BJ (cell line): ENCODE measurements at regions not wholly inside any gene's neighbourhood (a gene's known extent, or its start where the extent isn't known, plus 50 kb on each side); places are given as distances from the start of the nearest gene placed in this dataset.

Experiments
- CTCF ChIA-PET: fragments of 350-600 bp; formaldehyde crosslinking; extraction: SDS; loops from one replicate; lab custom pipeline; 2021; ENCODE audit warnings: antibody characterized with exemption, inconsistent platforms; lab: Yijun Ruan, JAX
- POLR2A ChIA-PET: fragments of 300-600 bp; sonication (Branson Sonifier 250); formaldehyde crosslinking; extraction: SDS; loops from one replicate; lab custom pipeline; 2021; ENCODE audit warnings: antibody characterized with exemption; lab: Charles Lee
- DNase-seq: peaks from one replicate; pipeline ENCODE4 v3.0.0-alpha.2; 2011; ENCODE audit warnings: low read depth
- H3K27me3 ChIP-seq: 2 replicates; pipeline ENCODE4 v1.6.0; 2011; ENCODE audit warnings: low read length; ENCODE audit not compliant: control insufficient read depth, insufficient read depth
- H3K36me3 ChIP-seq: 2 replicates; pipeline ENCODE4 v1.5.1; 2011; ENCODE audit warnings: low read length; ENCODE audit not compliant: control insufficient read depth, insufficient read depth
- H3K4me3 ChIP-seq: 2 replicates; pipeline ENCODE4 v1.5.1; 2011; ENCODE audit warnings: low read depth, mild to moderate bottlenecking, control low read depth, low read length
- CTCF ChIP-seq: IDR thresholded peaks from 2 replicates; pipeline ENCODE4 v1.5.1; 2011; ENCODE audit warnings: low read depth, mild to moderate bottlenecking, control low read depth, inconsistent platforms, low read length, moderate library complexity; ENCODE audit not compliant: insufficient read depth

DNA sequence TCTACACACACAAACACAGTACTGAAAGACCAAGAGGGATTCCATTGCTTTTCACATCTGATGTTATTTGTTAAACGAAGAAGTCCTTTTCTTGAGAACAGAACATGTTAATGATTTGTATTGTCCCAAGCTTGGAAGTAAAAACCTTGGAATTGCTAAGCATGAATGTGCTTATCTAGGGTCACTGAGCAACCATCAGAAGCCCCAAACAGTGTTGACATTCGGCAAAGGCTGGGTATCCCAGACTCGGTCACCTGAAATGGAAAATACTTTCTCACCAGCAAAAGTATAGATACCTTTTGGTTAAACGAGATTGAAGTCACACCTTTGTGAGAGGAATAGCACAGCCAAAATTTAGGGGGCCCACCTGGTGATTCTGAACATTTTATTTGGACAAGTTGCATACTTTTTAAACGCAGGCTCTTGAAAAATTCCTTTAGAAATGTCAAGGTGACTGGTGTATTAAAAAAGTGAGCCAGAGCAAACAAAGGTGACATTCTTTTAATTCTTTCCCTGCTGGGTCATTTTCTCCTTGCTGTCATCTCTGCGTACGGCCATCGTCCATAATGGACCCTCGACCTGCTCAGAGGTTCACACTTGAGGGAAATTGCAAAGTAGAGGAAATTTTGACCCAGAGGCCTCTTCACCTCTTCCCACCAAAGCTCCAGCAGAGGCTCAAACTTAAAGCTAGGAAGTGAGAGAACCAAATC is 95.8 kb upstream of the FOXA2 start:
- no peaks in the 10 kb centered on the region for H3K27me3 ChIP-seq
- H3K36me3 ChIP-seq, result no peaks in the 10 kb centered on the region
- no peak for TF ChIP-seq CTCF
- no peak for DNase-seq
- no peak overlapping the region for H3K4me3 ChIP-seq
- ChIA-PET POLR2A (no interaction called here), CTCF (interaction anchor here (1.6 to 7.6 kb wide), 3 partner anchors 11 to 340 kb away, joined by 3 to 86 read pairs (median 14); no protein-coding TSS in a partner anchor)

DNA sequence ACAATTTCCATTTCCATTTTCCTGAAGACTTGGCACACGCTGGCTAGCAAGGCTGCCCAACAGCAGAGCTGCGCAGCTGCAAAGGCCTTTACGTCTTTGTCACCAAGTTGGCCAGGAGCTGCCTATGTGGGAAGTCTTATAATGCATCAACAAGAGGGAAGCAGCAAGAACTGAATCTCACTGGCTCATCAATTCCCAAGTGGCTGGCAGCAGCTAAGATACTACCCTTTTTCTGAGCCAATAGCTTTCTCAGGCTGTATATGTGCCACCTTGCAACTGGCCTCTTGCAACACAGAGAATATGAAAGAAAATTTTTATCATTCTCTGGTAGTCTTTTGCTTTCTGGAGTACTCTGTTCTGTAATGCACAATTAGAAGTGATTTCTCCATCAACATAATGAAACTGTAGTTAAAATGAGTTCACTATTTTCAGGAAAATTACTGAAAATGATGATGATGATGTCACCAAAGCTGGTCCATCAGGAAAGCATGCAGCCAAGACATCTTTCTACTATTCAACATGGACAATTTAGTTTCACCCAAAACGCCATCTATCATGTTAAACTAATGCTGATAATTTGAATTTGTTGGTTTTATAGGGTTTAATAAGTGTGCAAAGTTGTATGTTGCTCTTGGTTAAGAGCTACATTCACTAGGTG is 97.3 kb upstream of the FOXA2 start:
- Histone ChIP-seq H3K27me3 (no peaks in the 10 kb centered on the region), H3K4me3 (no peak overlapping the region), H3K36me3 (no peaks in the 10 kb centered on the region)
- TF ChIP-seq CTCF, result no peak
- no peak for DNase-seq
- POLR2A ChIA-PET, result interaction anchor here (0.5 kb wide), 1 partner anchor 347 kb away, joined by 3 read pairs; no protein-coding TSS in a partner anchor
- CTCF ChIA-PET, result interaction anchor here (1.0 to 7.6 kb wide), 5 partner anchors 9 to 349 kb away, joined by 4 to 86 read pairs (median 4); no protein-coding TSS in a partner anchor

GRCh38 chr20:22682381-22682780 is 98.0 kb upstream of the FOXA2 start:
- ChIA-PET POLR2A (no interaction called here), CTCF (interaction anchor here (1.0 to 7.6 kb wide), 5 partner anchors 9 to 350 kb away, joined by 4 to 86 read pairs (median 4); no protein-coding TSS in a partner anchor)
- DNase-seq, result no peak
- no peak overlapping the region for H3K4me3 ChIP-seq
- no peak for TF ChIP-seq CTCF
- no peaks in the 10 kb centered on the region for H3K36me3 ChIP-seq
- no peaks in the 10 kb centered on the region for H3K27me3 ChIP-seq

- Histone ChIP-seq H3K36me3 (no peaks in the 10 kb centered on the region), H3K27me3 (no peaks in the 10 kb centered on the region), H3K4me3 (no peak overlapping the region)
- no peak for DNase-seq
- CTCF ChIA-PET, result interaction anchor here (0.6 to 7.6 kb wide), 9 partner anchors 9 to 350 kb away, joined by 3 to 86 read pairs (median 3); no protein-coding TSS in a partner anchor
- peak; percentile 88 for TF ChIP-seq CTCF
- POLR2A ChIA-PET, result no interaction called here
Measured at GRCh38 chr20:22684072-22684762, 99.8 kb upstream of the FOXA2 start.
